Omental fat pad (tissue), 3 donors: ENCODE measurements at regions not wholly inside any gene's neighbourhood (a gene's known extent, or its start where the extent isn't known, plus 50 kb on each side); places are given as distances from the start of the nearest gene placed in this dataset.

Experiments used
- ATAC-seq: fragments of 150-250 bp; one replicate; pipeline ENCODE4 v1.9.1; 2016; ENCODE audit warnings: mild to moderate bottlenecking, moderate library complexity; ENCODE audit not compliant: low FRiP score
- DNase-seq: peaks from one replicate; pipeline ENCODE4 v3.0.0-alpha.2; 2019; ENCODE audit warnings: low spot score
- CTCF ChIP-seq, 3 donors: fragments of 450-650 bp; IDR thresholded peaks; one replicate each; pipeline ENCODE4 v1.5.1; 2016 to 2017; ENCODE audit warnings: antibody characterized with exemption in 3 of 3, mild to moderate bottlenecking in 3 of 3, moderate library complexity in 2 of 3

- TF ChIP-seq CTCF (IDR thresholded peaks at IDR 0.05) = no peak
- DNase-seq (no peak), ATAC-seq (no peak)
Measured at GRCh38 chr2:126304154-126304553, 351.8 kb upstream of the GYPC start.

- ATAC-seq (no peak), DNase-seq (no peak)
- TF ChIP-seq CTCF (IDR thresholded peaks at IDR 0.05) = no peak
Measured at GRCh38 chr2:126306539-126306938, 349.4 kb upstream of the GYPC start.

GRCh38 chr2:126307740-126308139, 348.2 kb upstream of the GYPC start:
- DNase-seq = no peak
- no peak for TF ChIP-seq CTCF (IDR thresholded peaks at IDR 0.05)
- ATAC-seq = no peak

- no peak for TF ChIP-seq CTCF (IDR thresholded peaks at IDR 0.05)
- ATAC-seq = no peak
- DNase-seq = no peak
Measured at GRCh38 chr2:126309185-126309584, 346.8 kb upstream of the GYPC start.

- ATAC-seq (no peak), DNase-seq (no peak)
- no peak for TF ChIP-seq CTCF (IDR thresholded peaks at IDR 0.05)
Measured at GRCh38 chr2:126312579-126312978, 343.4 kb upstream of the GYPC start.

GRCh38 chr2:126315828-126316227, 340.1 kb upstream of the GYPC start:
- no peak for DNase-seq
- ATAC-seq = no peak
- no peak for TF ChIP-seq CTCF (IDR thresholded peaks at IDR 0.05)

GRCh38 chr2:126317790-126318431, 338.0 kb upstream of the GYPC start:
- no peak for TF ChIP-seq CTCF (IDR thresholded peaks at IDR 0.05)
- ATAC-seq = no peak
- DNase-seq = no peak
